Neural crest cell (in vitro differentiated cells): ENCODE measurements at regions not wholly inside any gene's neighbourhood (a gene's known extent, or its start where the extent isn't known, plus 50 kb on each side); places are given as distances from the start of the nearest gene placed in this dataset.

ENCODE experiments used
- DNase-seq: peaks from one replicate; pipeline ENCODE4 v3.0.0; 2021; ENCODE audit warnings: low read depth, mixed read lengths, low spot score
- H3K27ac Mint-ChIP-seq: one replicate; pipeline ENCODE4 v1.8.0; 2021; ENCODE audit warnings: mild to moderate bottlenecking, mixed read lengths; ENCODE audit not compliant: unreplicated experiment
- H3K27me3 Mint-ChIP-seq: 2 replicates; pipeline ENCODE4 v1.8.0; 2021; ENCODE audit warnings: low read depth, mild to moderate bottlenecking, mixed read lengths
- H3K36me3 Mint-ChIP-seq: 2 replicates; pipeline ENCODE4 v1.8.0; 2021; ENCODE audit warnings: low read depth, mild to moderate bottlenecking, mixed read lengths
- H3K4me1 Mint-ChIP-seq: 2 replicates; pipeline ENCODE4 v1.8.0; 2021; ENCODE audit warnings: mixed read lengths
- H3K4me3 Mint-ChIP-seq: one replicate; pipeline ENCODE4 v1.8.0; 2021; ENCODE audit warnings: mild to moderate bottlenecking, mixed read lengths
- H3K9me3 Mint-ChIP-seq: 2 replicates; pipeline ENCODE4 v1.8.0; 2021; ENCODE audit warnings: mixed read lengths
- CTCF ChIP-seq: fragments of 200-600 bp; sonication (generic); conservative IDR thresholded peaks from 2 replicates; pipeline ENCODE4 v1.5.0; 2021; ENCODE audit warnings: antibody characterized with exemption, mild to moderate bottlenecking

- no peak for TF ChIP-seq CTCF
- Mint-ChIP-seq H3K4me3 (no peak overlapping the region), H3K9me3 (peaks cover 9% of the 10 kb centered on the region), H3K4me1 (peaks cover 18% of the 10 kb centered on the region), H3K27me3 (no peaks in the 10 kb centered on the region), H3K36me3 (no peaks in the 10 kb centered on the region), H3K27ac (no peak overlapping the region)
- no peak for DNase-seq
Observed at GRCh38 chr2:6008186-6008585, 316.0 kb downstream of the SOX11 start.

- no peak for TF ChIP-seq CTCF
- H3K4me1 Mint-ChIP-seq, result peaks cover 18% of the 10 kb centered on the region
- H3K4me3 Mint-ChIP-seq, result no peak overlapping the region
- no peak for DNase-seq
- H3K36me3 Mint-ChIP-seq, result no peaks in the 10 kb centered on the region
- H3K27ac Mint-ChIP-seq, result no peak overlapping the region
- H3K27me3 Mint-ChIP-seq, result no peaks in the 10 kb centered on the region
- peaks cover 7% of the 10 kb centered on the region for H3K9me3 Mint-ChIP-seq
Observed at GRCh38 chr2:6008726-6009125, 316.5 kb downstream of the SOX11 start.

- peaks cover 7% of the 10 kb centered on the region for H3K9me3 Mint-ChIP-seq
Observed at GRCh38 chr2:6010163-6010562, 318.0 kb downstream of the SOX11 start.

GRCh38 chr2:6011921-6012320 is 319.7 kb downstream of the SOX11 start:
- Mint-ChIP-seq H3K4me3 (no peak overlapping the region), H3K27me3 (no peaks in the 10 kb centered on the region), H3K4me1 (peaks cover 18% of the 10 kb centered on the region), H3K27ac (no peak overlapping the region), H3K36me3 (no peaks in the 10 kb centered on the region), H3K9me3 (no peaks in the 10 kb centered on the region)
- DNase-seq, result no peak
- no peak for TF ChIP-seq CTCF

More at GRCh38 chr2:6010163-6010562, 318.0 kb downstream of the SOX11 start:
- Mint-ChIP-seq H3K36me3 (no peaks in the 10 kb centered on the region), H3K27me3 (no peaks in the 10 kb centered on the region), H3K4me3 (no peak overlapping the region), H3K4me1 (peaks cover 18% of the 10 kb centered on the region), H3K27ac (no peak overlapping the region)
- DNase-seq, result no peak
- TF ChIP-seq CTCF, result no peak

GRCh38 chr2:6017736-6018286 is 325.6 kb downstream of the SOX11 start:
- no peaks in the 10 kb centered on the region for H3K36me3 Mint-ChIP-seq
- no peaks in the 10 kb centered on the region for H3K27me3 Mint-ChIP-seq
- H3K27ac Mint-ChIP-seq, result no peak overlapping the region
- no peaks in the 10 kb centered on the region for H3K4me1 Mint-ChIP-seq
- DNase-seq, result no peak
- peaks cover 3% of the 10 kb centered on the region for H3K9me3 Mint-ChIP-seq
- TF ChIP-seq CTCF, result no peak
- H3K4me3 Mint-ChIP-seq, result no peak overlapping the region
